Fibroblast of lung (primary cell): ENCODE measurements at regions not wholly inside any gene's neighbourhood (a gene's known extent, or its start where the extent isn't known, plus 50 kb on each side); places are given as distances from the start of the nearest gene placed in this dataset.

ENCODE experiments used
- DNase-seq, 2 donors: peaks; one replicate each; pipeline versions ENCODE4 v3.0.0 to v3.0.0-alpha.2; 2010; ENCODE audit warnings: low read depth in 2 of 2
- H2AFZ ChIP-seq: 2 replicates; pipeline ENCODE4 v1.5.1; 2012; ENCODE audit warnings: low read length, control low read depth, inconsistent platforms
- H3K27ac ChIP-seq: 2 replicates; pipeline ENCODE4 v1.5.1; 2011; ENCODE audit warnings: low read length, control low read depth; ENCODE audit not compliant: insufficient read depth
- H3K27me3 ChIP-seq: 2 replicates; pipeline ENCODE4 v1.5.1; 2011; ENCODE audit warnings: mild to moderate bottlenecking, low read length; ENCODE audit not compliant: control insufficient read depth, insufficient read depth
- H3K36me3 ChIP-seq: 2 replicates; pipeline ENCODE4 v1.5.1; 2011; ENCODE audit warnings: low read length; ENCODE audit not compliant: control insufficient read depth, insufficient read depth
- H3K4me1 ChIP-seq: 2 replicates; pipeline ENCODE4 v1.5.1; 2011; ENCODE audit warnings: low read length; ENCODE audit not compliant: control insufficient read depth, insufficient read depth; ENCODE audit errors: extremely low read depth
- H3K4me2 ChIP-seq: 2 replicates; pipeline ENCODE4 v1.5.1; 2011; ENCODE audit warnings: low read length, control low read depth; ENCODE audit not compliant: insufficient read depth; ENCODE audit errors: extremely low read depth
- H3K4me3 ChIP-seq, 4 experiments: fragments of 200-600 bp in 1 of 4; sonication (generic) in 1 of 4; replicated peaks in 1 of 4; 2 replicates each; pipeline ENCODE4 v1.5.1; 2011 to 2016; ENCODE audit warnings: low read length in 4 of 4, low read depth in 3 of 4, mild to moderate bottlenecking in 3 of 4, control low read depth in 2 of 4, inconsistent platforms in 1 of 4, mixed read lengths in 1 of 4; ENCODE audit not compliant: insufficient read depth in 1 of 4; ENCODE audit errors: control extremely low read depth in 1 of 4
- H3K79me2 ChIP-seq: 2 replicates; pipeline ENCODE4 v1.5.1; 2012; ENCODE audit warnings: mild to moderate bottlenecking, low read length, inconsistent platforms; ENCODE audit not compliant: control insufficient read depth, insufficient read depth
- H3K9ac ChIP-seq: 2 replicates; pipeline ENCODE4 v1.5.1; 2011; ENCODE audit warnings: mild to moderate bottlenecking, low read length, control low read depth; ENCODE audit not compliant: insufficient read depth
- H3K9me3 ChIP-seq: 2 replicates; pipeline ENCODE4 v1.5.1; 2012; ENCODE audit warnings: low read depth, low read length; ENCODE audit not compliant: control insufficient read depth, insufficient read depth
- H4K20me1 ChIP-seq: 2 replicates; pipeline ENCODE4 v1.5.1; 2011; ENCODE audit warnings: low read length; ENCODE audit not compliant: control insufficient read depth, insufficient read depth; ENCODE audit errors: extremely low read depth
- EZH2 ChIP-seq: IDR thresholded peaks from 2 replicates; pipeline ENCODE4 v1.5.1; 2012; ENCODE audit warnings: low read length, control low read depth, mild to moderate bottlenecking; ENCODE audit errors: missing control alignments
- TF ChIP-seq, protein P1 (sequence below), 2 donors: IDR thresholded peaks in 1 of 2; conservative IDR thresholded peaks in 1 of 2; 1 replicate in 1 of 2; 2 replicates in 1 of 2; pipeline ENCODE4 v1.5.1; 2011 to 2012; ENCODE audit warnings: low read length in 2 of 2, control low read depth in 1 of 2, inconsistent platforms in 1 of 2, low read depth in 1 of 2, mild to moderate bottlenecking in 1 of 2

DNA sequence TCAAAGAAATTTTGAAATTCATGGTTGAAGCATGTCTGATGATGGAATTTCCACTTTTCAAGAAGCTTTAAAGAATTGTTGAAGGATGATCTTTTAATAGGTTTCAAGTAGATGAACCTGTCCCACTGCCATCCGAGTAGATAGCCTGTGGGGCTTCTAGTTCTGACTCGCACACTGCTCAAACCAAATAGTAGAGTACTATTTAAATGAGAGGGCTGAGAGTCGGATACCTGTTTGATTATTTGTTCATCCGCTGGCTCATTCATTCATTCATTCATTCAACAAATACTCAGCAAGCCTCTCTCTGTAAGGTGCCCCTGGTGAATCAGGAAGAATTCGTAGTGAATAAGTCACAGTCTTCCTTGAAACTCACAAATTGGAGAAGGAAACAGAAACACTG is 108.2 kb upstream of the IRX5 start:
- H3K36me3 ChIP-seq: no peaks in the 10 kb centered on the region
- DNase-seq: no peak
- no peak for TF ChIP-seq EZH2

GRCh38 chr16:54821731-54822130 is 108.9 kb upstream of the IRX5 start:
- DNase-seq: no peak
- Histone ChIP-seq H3K79me2 (no peaks in the 10 kb centered on the region), H3K27ac (no peak overlapping the region), H2AFZ (no peak overlapping the region), H3K9ac (no peak overlapping the region), H3K27me3 (no peaks in the 10 kb centered on the region), H3K36me3 (no peaks in the 10 kb centered on the region), H4K20me1 (no peaks in the 10 kb centered on the region), H3K4me3 (no peak overlapping the region), H3K4me1 (no peaks in the 10 kb centered on the region), H3K9me3 (no peaks in the 10 kb centered on the region), H3K4me2 (no peak overlapping the region)
- TF ChIP-seq EZH2: no peak
- TF ChIP-seq, protein P1, sequence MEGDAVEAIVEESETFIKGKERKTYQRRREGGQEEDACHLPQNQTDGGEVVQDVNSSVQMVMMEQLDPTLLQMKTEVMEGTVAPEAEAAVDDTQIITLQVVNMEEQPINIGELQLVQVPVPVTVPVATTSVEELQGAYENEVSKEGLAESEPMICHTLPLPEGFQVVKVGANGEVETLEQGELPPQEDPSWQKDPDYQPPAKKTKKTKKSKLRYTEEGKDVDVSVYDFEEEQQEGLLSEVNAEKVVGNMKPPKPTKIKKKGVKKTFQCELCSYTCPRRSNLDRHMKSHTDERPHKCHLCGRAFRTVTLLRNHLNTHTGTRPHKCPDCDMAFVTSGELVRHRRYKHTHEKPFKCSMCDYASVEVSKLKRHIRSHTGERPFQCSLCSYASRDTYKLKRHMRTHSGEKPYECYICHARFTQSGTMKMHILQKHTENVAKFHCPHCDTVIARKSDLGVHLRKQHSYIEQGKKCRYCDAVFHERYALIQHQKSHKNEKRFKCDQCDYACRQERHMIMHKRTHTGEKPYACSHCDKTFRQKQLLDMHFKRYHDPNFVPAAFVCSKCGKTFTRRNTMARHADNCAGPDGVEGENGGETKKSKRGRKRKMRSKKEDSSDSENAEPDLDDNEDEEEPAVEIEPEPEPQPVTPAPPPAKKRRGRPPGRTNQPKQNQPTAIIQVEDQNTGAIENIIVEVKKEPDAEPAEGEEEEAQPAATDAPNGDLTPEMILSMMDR (conservative IDR thresholded peaks at IDR 0.05 in 1 of 2, IDR thresholded peaks at IDR 0.05 in 1 of 2; ENCODE audit: low read depth in 1 of 2, low read length in 2 of 2): no peak

More for the DNA sequence above, 108.2 kb upstream of the IRX5 start:
- H3K9ac ChIP-seq: no peak overlapping the region
- H3K4me1 ChIP-seq: no peaks in the 10 kb centered on the region
- no peaks in the 10 kb centered on the region for H4K20me1 ChIP-seq
- no peak overlapping the region for H3K4me2 ChIP-seq
- no peak overlapping the region for H3K4me3 ChIP-seq
- no peaks in the 10 kb centered on the region for H3K27me3 ChIP-seq
- no peaks in the 10 kb centered on the region for H3K9me3 ChIP-seq
- H3K27ac ChIP-seq: no peak overlapping the region
- H3K79me2 ChIP-seq: no peaks in the 10 kb centered on the region
- H2AFZ ChIP-seq: no peak overlapping the region

GRCh38 chr16:54817940-54818574 is 112.6 kb upstream of the IRX5 start:
- H3K27me3 ChIP-seq: no peaks in the 10 kb centered on the region
- H3K79me2 ChIP-seq: no peaks in the 10 kb centered on the region
- no peak overlapping the region for H3K27ac ChIP-seq
- no peaks in the 10 kb centered on the region for H3K4me1 ChIP-seq
- no peak for DNase-seq
- no peaks in the 10 kb centered on the region for H3K36me3 ChIP-seq
- no peak overlapping the region for H2AFZ ChIP-seq
- TF ChIP-seq, protein P1 (conservative IDR thresholded peaks at IDR 0.05 in 1 of 2, IDR thresholded peaks at IDR 0.05 in 1 of 2; ENCODE audit: low read depth in 1 of 2, low read length in 2 of 2): no peak
- no peak for TF ChIP-seq EZH2
- no peak overlapping the region for H3K9ac ChIP-seq
- H3K4me2 ChIP-seq: no peak overlapping the region
- H4K20me1 ChIP-seq: no peaks in the 10 kb centered on the region
- no peak overlapping the region for H3K4me3 ChIP-seq
- H3K9me3 ChIP-seq: no peaks in the 10 kb centered on the region
